HG03442 (cell line): ENCODE measurements at regions not wholly inside any gene's neighbourhood (a gene's known extent, or its start where the extent isn't known, plus 50 kb on each side); places are given as distances from the start of the nearest gene placed in this dataset.

Experiments
- ATAC-seq: cut with Tn5 transposase; IDR thresholded peaks from one replicate; pipeline ENCODE4 v1.9.1; 2021; ENCODE audit warnings: mild to moderate bottlenecking, moderate library complexity; ENCODE audit not compliant: unreplicated experiment

- no peak for ATAC-seq
Observed at GRCh38 chr2:116645155-116645554, 1169.3 kb upstream of the DDX18 start.

GRCh38 chr2:116668691-116669090, 1145.8 kb upstream of the DDX18 start:
- ATAC-seq, result no peak

GRCh38 chr2:116669782-116670181, 1144.7 kb upstream of the DDX18 start:
- no peak for ATAC-seq

GRCh38 chr2:116674188-116674587, 1140.3 kb upstream of the DDX18 start:
- no peak for ATAC-seq

GRCh38 chr2:116676776-116677175, 1137.7 kb upstream of the DDX18 start:
- no peak for ATAC-seq

- no peak for ATAC-seq
Observed at GRCh38 chr2:116680256-116680936, 1134.1 kb upstream of the DDX18 start.

- ATAC-seq, result no peak
Observed at GRCh38 chr2:116687371-116687770, 1127.1 kb upstream of the DDX18 start.

- ATAC-seq, result no peak
Observed at GRCh38 chr2:116692988-116693387, 1121.5 kb upstream of the DDX18 start.

- no peak for ATAC-seq
Observed at GRCh38 chr2:116696223-116696622, 1118.3 kb upstream of the DDX18 start.

- ATAC-seq, result no peak
Observed at GRCh38 chr2:116696903-116697302, 1117.6 kb upstream of the DDX18 start.

- ATAC-seq, result no peak
Observed at GRCh38 chr2:116706396-116706795, 1108.1 kb upstream of the DDX18 start.

GRCh38 chr2:116716038-116716437, 1098.5 kb upstream of the DDX18 start:
- no peak for ATAC-seq

GRCh38 chr2:116716444-116716843, 1098.0 kb upstream of the DDX18 start:
- no peak for ATAC-seq

GRCh38 chr2:116717832-116718231, 1096.7 kb upstream of the DDX18 start:
- no peak for ATAC-seq

GRCh38 chr2:116718451-116718850, 1096.0 kb upstream of the DDX18 start:
- no peak for ATAC-seq

- no peak for ATAC-seq
Observed at GRCh38 chr2:116719836-116720235, 1094.7 kb upstream of the DDX18 start.

- no peak for ATAC-seq
Observed at GRCh38 chr2:116724550-116724949, 1089.9 kb upstream of the DDX18 start.

GRCh38 chr2:116732322-116732721, 1082.2 kb upstream of the DDX18 start:
- ATAC-seq, result no peak

GRCh38 chr2:116733699-116734098, 1080.8 kb upstream of the DDX18 start:
- no peak for ATAC-seq

GRCh38 chr2:116737951-116738350, 1076.5 kb upstream of the DDX18 start:
- no peak for ATAC-seq

GRCh38 chr2:116747103-116747502, 1067.4 kb upstream of the DDX18 start:
- ATAC-seq, result no peak

GRCh38 chr2:116749994-116750393, 1064.5 kb upstream of the DDX18 start:
- no peak for ATAC-seq

- ATAC-seq, result no peak
Observed at GRCh38 chr2:116754381-116755101, 1060.0 kb upstream of the DDX18 start.
